H1 (cell line): ENCODE measurements at regions not wholly inside any gene's neighbourhood (a gene's known extent, or its start where the extent isn't known, plus 50 kb on each side); places are given as distances from the start of the nearest gene placed in this dataset.

Experiments
- EGR1 ChIP-seq: IDR thresholded peaks from 2 replicates; pipeline ENCODE4 v1.6.1; 2011; ENCODE audit warnings: low read depth, low read length, borderline replicate concordance
- FOSL1 ChIP-seq: IDR thresholded peaks from 2 replicates; pipeline ENCODE4 v1.6.1; 2011; ENCODE audit warnings: mild to moderate bottlenecking, low read depth, low read length, moderate library complexity; ENCODE audit not compliant: insufficient read depth
- RFX5 ChIP-seq: IDR thresholded peaks from 2 replicates; pipeline ENCODE4 v1.6.1; 2011; ENCODE audit warnings: low read depth, low read length, improper control_type of control experiment, borderline replicate concordance
- RNF2 ChIP-seq: fragments of 200-900, 300-1000 bp; sonication (generic); IDR thresholded peaks from 2 replicates; pipeline ENCODE4 v1.7.1; 2016; ENCODE audit warnings: borderline replicate concordance, low read depth, mild to moderate bottlenecking, antibody characterized with exemption, low read length; ENCODE audit not compliant: poor library complexity, severe bottlenecking; ENCODE audit errors: missing control alignments
- SUZ12 ChIP-seq: fragments of 200-600 bp; sonication (generic); IDR thresholded peaks from 2 replicates; pipeline ENCODE4 v1.6.1; 2012; ENCODE audit warnings: mild to moderate bottlenecking, inconsistent platforms, low read length, moderate library complexity, mixed read lengths

DNA sequence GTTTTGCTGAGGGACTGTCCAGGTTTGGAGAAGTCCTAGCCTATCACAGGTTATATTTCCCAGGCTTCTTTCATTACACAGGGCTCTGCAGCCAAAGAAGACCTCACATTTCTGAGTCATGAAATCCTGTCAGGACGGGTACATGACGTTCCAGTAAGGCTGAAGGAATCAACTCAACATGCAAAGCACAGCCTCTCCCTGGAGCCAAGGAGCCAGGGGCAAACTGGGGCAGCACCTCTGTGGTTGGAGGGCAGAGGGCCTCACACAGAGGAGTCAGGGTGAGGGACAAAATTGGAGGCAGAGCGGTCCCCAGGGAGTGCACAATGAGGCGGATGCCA, 116.3 kb upstream of the GDF10 start (continued):
- TF ChIP-seq EGR1 (no peak), RFX5 (no peak), SUZ12 (no peak), RNF2 (no peak), FOSL1 (no peak)
